GM23248 (cell line): ENCODE measurements at regions not wholly inside any gene's neighbourhood (a gene's known extent, or its start where the extent isn't known, plus 50 kb on each side); places are given as distances from the start of the nearest gene placed in this dataset.

ENCODE experiments used
- DNase-seq: peaks from one replicate; pipeline ENCODE4 v3.0.0-alpha.2; 2015
- H2AFZ ChIP-seq: fragments of 200-600 bp; sonication (generic); 2 replicates; pipeline ENCODE4 v1.6.1; 2016; ENCODE audit warnings: antibody characterized with exemption
- H3F3A ChIP-seq: fragments of 200-600 bp; sonication (generic); 2 replicates; pipeline ENCODE4 v1.6.1; 2016; ENCODE audit warnings: mild to moderate bottlenecking, antibody characterized with exemption, mixed run types; ENCODE audit not compliant: insufficient read depth
- H3K27ac ChIP-seq: fragments of 200-600 bp; sonication (generic); 2 replicates; pipeline ENCODE4 v1.5.1; 2016; ENCODE audit warnings: mild to moderate bottlenecking
- H3K27me3 ChIP-seq: fragments of 200-600 bp; sonication (generic); replicated peaks from 2 replicates; pipeline ENCODE4 v1.6.1; 2016; ENCODE audit warnings: mild to moderate bottlenecking; ENCODE audit not compliant: insufficient read depth
- H3K36me3 ChIP-seq: fragments of 200-600 bp; sonication (generic); 2 replicates; pipeline ENCODE4 v1.6.1; 2016; ENCODE audit warnings: low read depth, mild to moderate bottlenecking
- H3K4me1 ChIP-seq: fragments of 200-600 bp; sonication (generic); 2 replicates; pipeline ENCODE4 v1.6.1; 2016; ENCODE audit warnings: mild to moderate bottlenecking; ENCODE audit not compliant: insufficient read depth
- H3K4me2 ChIP-seq: fragments of 200-600 bp; sonication (generic); one replicate; pipeline ENCODE4 v1.6.1; 2016; ENCODE audit warnings: mild to moderate bottlenecking; ENCODE audit not compliant: unreplicated experiment
- H3K4me3 ChIP-seq: fragments of 200-600 bp; sonication (generic); 2 replicates; pipeline ENCODE4 v1.5.1; 2016; ENCODE audit warnings: mild to moderate bottlenecking
- H3K79me2 ChIP-seq: fragments of 200-600 bp; sonication (generic); 2 replicates; pipeline ENCODE4 v1.6.1; 2016; ENCODE audit warnings: mild to moderate bottlenecking; ENCODE audit not compliant: insufficient read depth
- H3K9ac ChIP-seq: fragments of 200-600 bp; sonication (generic); 2 replicates; pipeline ENCODE4 v1.6.1; 2016; ENCODE audit warnings: mild to moderate bottlenecking
- H3K9me2 ChIP-seq: fragments of 200-600 bp; sonication (generic); 2 replicates; pipeline ENCODE4 v1.6.1; 2016; ENCODE audit warnings: mixed run types, mild to moderate bottlenecking, moderate library complexity; ENCODE audit not compliant: insufficient read depth
- H3K9me3 ChIP-seq: fragments of 200-600 bp; sonication (generic); one replicate; pipeline ENCODE4 v1.6.1; 2017; ENCODE audit warnings: low read depth
- H4K20me1 ChIP-seq: fragments of 200-600 bp; sonication (generic); 2 replicates; pipeline ENCODE4 v1.6.0; 2016; ENCODE audit not compliant: insufficient read depth
- EZH2 ChIP-seq: fragments of 200-600 bp; sonication (generic); IDR thresholded peaks from 2 replicates; pipeline ENCODE4 v1.6.1; 2018; ENCODE audit warnings: antibody characterized with exemption, mild to moderate bottlenecking; ENCODE audit not compliant: insufficient read depth, poor library complexity, severe bottlenecking
- EZH2phosphoT487 ChIP-seq: fragments of 200-600 bp; sonication (generic); IDR thresholded peaks from 2 replicates; pipeline ENCODE4 v1.6.1; 2018; ENCODE audit warnings: antibody characterized with exemption, moderate library complexity, mild to moderate bottlenecking, low read depth; ENCODE audit not compliant: insufficient read depth
- WGBS, 2 experiments: methylation state at CpG; one replicate each; pipeline ENCODE4 v1.1.6; 2015 to 2017; ENCODE audit warnings: low lambda C conversion rate in 2 of 2, low coverage in 1 of 2; ENCODE audit errors: missing lambda C conversion rate in 2 of 2; 5-methylcytosine and 5-hydroxymethylcytosine counted together
- in situ Hi-C: fragments of 300-500 bp; cut with MboI; formaldehyde crosslinking; loops from 2 replicates; pipeline ENCODE4 v1.15.0; 2020

DNA sequence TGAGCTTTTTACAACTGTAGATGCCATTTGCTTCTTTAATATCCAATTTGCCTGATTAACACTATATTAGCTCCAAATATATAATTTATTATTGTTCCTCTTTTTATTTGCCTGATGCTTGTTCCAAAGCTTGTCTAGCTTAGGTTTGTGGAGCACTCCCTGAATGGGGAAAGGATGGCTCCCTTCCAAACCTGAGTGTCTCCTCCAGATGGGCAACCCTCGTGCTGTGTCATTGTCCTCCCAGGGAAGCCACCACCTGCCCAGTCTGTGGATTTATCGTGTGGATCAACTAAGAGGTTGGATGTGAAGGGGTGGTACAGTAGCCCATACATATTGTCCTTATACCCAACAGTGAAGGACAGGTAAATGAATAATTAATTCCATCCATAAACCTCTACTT is 404.9 kb downstream of the CDK5RAP2 start:
- Histone ChIP-seq H3K9me3 (no peaks in the 10 kb centered on the region), H3K27ac (no peak overlapping the region), H3K4me2 (no peak overlapping the region), H4K20me1 (no peaks in the 10 kb centered on the region), H3K27me3 (no peaks in the 10 kb centered on the region), H3K79me2 (no peaks in the 10 kb centered on the region), H2AFZ (no peak overlapping the region), H3K9ac (no peak overlapping the region), H3K4me3 (no peak overlapping the region), H3K36me3 (no peaks in the 10 kb centered on the region), H3K9me2 (no peaks in the 10 kb centered on the region), H3K4me1 (no peaks in the 10 kb centered on the region), H3F3A (no peaks in the 10 kb centered on the region)
- no peak for TF ChIP-seq EZH2
- DNase-seq, result no peak
- in situ Hi-C loops, result no loop called here
- 19 to 25% methylated on average over 2 of the region's 2 CpGs for WGBS, 2 experiments

GRCh38 chr9:120161776-120162175 is 418.2 kb downstream of the CDK5RAP2 start:
- H2AFZ ChIP-seq, result no peak overlapping the region
- no peaks in the 10 kb centered on the region for H4K20me1 ChIP-seq
- no peaks in the 10 kb centered on the region for H3K9me3 ChIP-seq
- no peak for DNase-seq
- H3K9me2 ChIP-seq, result no peaks in the 10 kb centered on the region
- 51% methylated on average over 4 to 7 of the region's 7 CpGs for WGBS, 2 experiments
- no peak overlapping the region for H3K9ac ChIP-seq
- no peaks in the 10 kb centered on the region for H3K27me3 ChIP-seq
- no peak overlapping the region for H3K4me2 ChIP-seq
- no peaks in the 10 kb centered on the region for H3K79me2 ChIP-seq
- TF ChIP-seq EZH2phosphoT487, result no peak
- no peak for TF ChIP-seq EZH2
- in situ Hi-C loops, result no loop called here
- H3K27ac ChIP-seq, result no peak overlapping the region
- no peaks in the 10 kb centered on the region for H3F3A ChIP-seq
- H3K36me3 ChIP-seq, result no peaks in the 10 kb centered on the region
- H3K4me1 ChIP-seq, result no peaks in the 10 kb centered on the region
- H3K4me3 ChIP-seq, result no peak overlapping the region

DNA sequence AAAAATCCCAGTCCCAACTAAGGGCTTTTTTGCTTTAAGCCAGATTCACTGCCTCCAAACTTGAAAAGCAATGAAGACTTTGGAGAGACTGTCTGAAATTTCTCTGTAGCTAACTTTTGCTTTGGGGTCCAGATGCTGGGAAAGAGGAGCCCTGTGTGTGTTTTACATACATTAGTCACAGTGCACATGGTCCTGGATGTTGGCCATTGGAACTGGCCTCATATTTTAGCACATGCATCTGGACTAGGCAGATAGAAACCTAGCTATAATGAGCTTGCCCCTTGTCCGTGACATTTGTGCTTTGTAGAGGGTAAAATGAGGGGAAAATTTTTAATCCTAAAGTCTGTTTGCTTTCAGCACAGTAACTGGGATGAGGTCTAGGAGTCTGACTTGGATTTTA is 421.7 kb downstream of the CDK5RAP2 start:
- H4K20me1 ChIP-seq, result no peaks in the 10 kb centered on the region
- WGBS, 2 experiments, result 12 to 31% methylated on average over 1 of the region's 1 CpG

DNA sequence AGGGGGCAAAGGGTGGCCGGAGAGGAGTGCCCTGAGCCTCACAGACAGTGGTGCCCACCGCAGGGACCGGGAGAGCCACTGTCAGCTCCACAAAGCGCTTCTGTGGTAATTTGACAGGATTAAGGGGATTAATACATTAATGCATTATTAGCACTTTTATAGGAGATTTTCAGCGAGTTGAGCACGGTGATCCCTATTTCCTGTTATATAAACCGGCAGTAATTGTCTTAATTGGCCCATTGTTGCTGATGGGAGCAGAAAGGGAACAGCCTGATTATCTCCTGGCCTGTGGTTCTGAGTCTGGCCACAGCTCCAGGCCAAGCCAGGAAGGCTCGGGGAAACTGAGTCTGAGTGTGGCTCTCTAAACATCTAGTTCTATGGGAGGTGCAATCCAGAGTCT is 423.6 kb downstream of the CDK5RAP2 start:
- Histone ChIP-seq H3K4me1 (no peaks in the 10 kb centered on the region), H3K9me3 (no peaks in the 10 kb centered on the region), H3K9ac (no peak overlapping the region), H3K36me3 (no peaks in the 10 kb centered on the region), H3K79me2 (no peaks in the 10 kb centered on the region), H3K4me2 (no peak overlapping the region), H3K27me3 (no peaks in the 10 kb centered on the region), H2AFZ (no peak overlapping the region), H3K9me2 (no peaks in the 10 kb centered on the region), H4K20me1 (no peaks in the 10 kb centered on the region), H3F3A (no peaks in the 10 kb centered on the region), H3K27ac (no peak overlapping the region), H3K4me3 (no peak overlapping the region)
- WGBS, 2 experiments, result 44 to 48% methylated on average over 8 of the region's 8 CpGs
- in situ Hi-C loops, result no loop called here
- TF ChIP-seq EZH2phosphoT487, result no peak
- no peak for TF ChIP-seq EZH2
- DNase-seq, result no peak

More for the DNA sequence above, 421.7 kb downstream of the CDK5RAP2 start:
- Histone ChIP-seq H3K27ac (no peak overlapping the region), H3K27me3 (no peaks in the 10 kb centered on the region), H2AFZ (no peak overlapping the region), H3F3A (no peaks in the 10 kb centered on the region), H3K4me1 (no peaks in the 10 kb centered on the region), H3K9me3 (no peaks in the 10 kb centered on the region), H3K4me3 (no peak overlapping the region), H3K9ac (no peak overlapping the region), H3K36me3 (no peaks in the 10 kb centered on the region), H3K79me2 (no peaks in the 10 kb centered on the region), H3K4me2 (no peak overlapping the region), H3K9me2 (no peaks in the 10 kb centered on the region)
- TF ChIP-seq EZH2 (no peak), EZH2phosphoT487 (no peak)
- no peak for DNase-seq
- in situ Hi-C loops, result no loop called here

GRCh38 chr9:120153258-120153657 is 426.7 kb downstream of the CDK5RAP2 start:
- no peaks in the 10 kb centered on the region for H3K9me3 ChIP-seq
- H3F3A ChIP-seq, result no peaks in the 10 kb centered on the region
- H3K4me2 ChIP-seq, result no peak overlapping the region
- H3K27me3 ChIP-seq, result no peaks in the 10 kb centered on the region
- 82 to 83% methylated on average over 1 of the region's 1 CpG for WGBS, 2 experiments
- in situ Hi-C loops, result no loop called here
- no peaks in the 10 kb centered on the region for H3K4me1 ChIP-seq
- no peaks in the 10 kb centered on the region for H3K36me3 ChIP-seq
- no peak overlapping the region for H3K27ac ChIP-seq
- no peak overlapping the region for H2AFZ ChIP-seq
- no peaks in the 10 kb centered on the region for H4K20me1 ChIP-seq
- H3K4me3 ChIP-seq, result no peak overlapping the region
- no peaks in the 10 kb centered on the region for H3K9me2 ChIP-seq
- no peaks in the 10 kb centered on the region for H3K79me2 ChIP-seq
- TF ChIP-seq EZH2phosphoT487 (no peak), EZH2 (no peak)
- no peak overlapping the region for H3K9ac ChIP-seq
- no peak for DNase-seq
